Neural cell (in vitro differentiated cells): ENCODE measurements at regions not wholly inside any gene's neighbourhood (a gene's known extent, or its start where the extent isn't known, plus 50 kb on each side); places are given as distances from the start of the nearest gene placed in this dataset.

Experiments
- H2AFZ ChIP-seq: fragments of 200-600, 300-800 bp; sonication (generic), shearing (Covaris generic); 2 replicates; pipeline ENCODE4 v1.6.0; 2014; ENCODE audit warnings: low read depth, mild to moderate bottlenecking, antibody characterized with exemption, low read length, moderate library complexity
- H3F3A ChIP-seq: fragments of 200-600 bp; shearing (Covaris generic); 2 replicates; pipeline ENCODE4 v1.6.1; 2016; ENCODE audit warnings: mild to moderate bottlenecking, moderate library complexity, mixed read lengths, antibody characterized with exemption, low read length; ENCODE audit not compliant: insufficient read depth, poor library complexity, severe bottlenecking
- H3K27ac ChIP-seq: fragments of 200-600, 300-800 bp; sonication (generic), shearing (Covaris generic); 2 replicates; pipeline ENCODE4 v1.5.1; 2014; ENCODE audit warnings: mild to moderate bottlenecking, low read length, moderate library complexity
- H3K27me3 ChIP-seq: fragments of 300-800, 200-600 bp; sonication (generic), shearing (Covaris generic); 2 replicates; pipeline ENCODE4 v1.6.0; 2014; ENCODE audit warnings: mild to moderate bottlenecking, low read depth, low read length, moderate library complexity; ENCODE audit not compliant: insufficient read depth
- H3K36me3 ChIP-seq: fragments of 300-800, 200-600 bp; sonication (generic), shearing (Covaris generic); 2 replicates; pipeline ENCODE4 v1.5.1; 2014; ENCODE audit warnings: mild to moderate bottlenecking, antibody characterized with exemption, low read length, moderate library complexity; ENCODE audit not compliant: insufficient read depth
- H3K4me2 ChIP-seq: fragments of 300-800, 200-600 bp; sonication (generic), shearing (Covaris generic); 2 replicates; pipeline ENCODE4 v1.6.0; 2014; ENCODE audit warnings: mild to moderate bottlenecking, low read length
- H3K4me3 ChIP-seq: fragments of 300-800, 200-600 bp; sonication (generic), shearing (Covaris generic); 2 replicates; pipeline ENCODE4 v1.5.1; 2014; ENCODE audit warnings: mild to moderate bottlenecking, low read length, moderate library complexity
- H3K79me2 ChIP-seq: fragments of 200-600 bp; shearing (Covaris generic); replicated peaks from 2 replicates; pipeline ENCODE4 v1.6.0; 2014; ENCODE audit warnings: mild to moderate bottlenecking, low read length, moderate library complexity; ENCODE audit not compliant: insufficient read depth
- H3K9ac ChIP-seq: fragments of 300-800, 200-600 bp; sonication (generic), shearing (Covaris generic); 2 replicates; pipeline ENCODE4 v1.6.1; 2016; ENCODE audit warnings: mild to moderate bottlenecking, low read length, mixed read lengths
- H3K9me2 ChIP-seq: fragments of 200-600 bp; shearing (Covaris generic); 2 replicates; pipeline ENCODE4 v1.6.1; 2016; ENCODE audit warnings: mild to moderate bottlenecking, low read length, mixed read lengths; ENCODE audit not compliant: insufficient read depth
- H3K9me3 ChIP-seq: fragments of 200-600, 300-800 bp; sonication (generic), shearing (Covaris generic); 2 replicates; pipeline ENCODE4 v1.6.1; 2016; ENCODE audit warnings: mild to moderate bottlenecking, mixed run types, low read length, moderate library complexity, mixed read lengths
- H4K20me1 ChIP-seq: fragments of 200-600 bp; shearing (Covaris generic); 2 replicates; pipeline ENCODE4 v1.6.1; 2016; ENCODE audit warnings: mild to moderate bottlenecking, mixed run types; ENCODE audit not compliant: insufficient read depth
- CTCF ChIP-seq: fragments of 450-650 bp; IDR thresholded peaks from 2 replicates; pipeline ENCODE4 v1.5.1; 2014; ENCODE audit warnings: antibody characterized with exemption, mild to moderate bottlenecking, moderate library complexity; ENCODE audit not compliant: poor library complexity, severe bottlenecking
- EP300 ChIP-seq: fragments of 450-650 bp; conservative IDR thresholded peaks from 2 replicates; pipeline ENCODE4 v1.6.1; 2014; ENCODE audit warnings: antibody characterized with exemption, mild to moderate bottlenecking, moderate library complexity; ENCODE audit not compliant: poor library complexity, severe bottlenecking
- EZH2 ChIP-seq: fragments of 200-600, 300-800 bp; shearing (Covaris generic), sonication (generic); IDR thresholded peaks from 2 replicates; pipeline ENCODE4 v1.6.1; 2014; ENCODE audit warnings: antibody characterized with exemption, low read length, borderline replicate concordance, mild to moderate bottlenecking; ENCODE audit not compliant: insufficient read depth, poor library complexity, severe bottlenecking
- MXI1 ChIP-seq: fragments of 450-650 bp; conservative IDR thresholded peaks from 2 replicates; pipeline ENCODE4 v1.6.1; 2014; ENCODE audit warnings: antibody characterized with exemption, mild to moderate bottlenecking; ENCODE audit not compliant: poor library complexity, severe bottlenecking
- POLR2AphosphoS5 ChIP-seq: IDR thresholded peaks from 2 replicates; pipeline ENCODE4 v1.6.1; 2012
- RAD21 ChIP-seq: fragments of 450-650 bp; conservative IDR thresholded peaks from 2 replicates; pipeline ENCODE4 v1.6.1; 2014; ENCODE audit warnings: antibody characterized with exemption, mild to moderate bottlenecking, moderate library complexity
- REST ChIP-seq: IDR thresholded peaks from 2 replicates; pipeline ENCODE4 v1.6.1; 2012; ENCODE audit warnings: borderline replicate concordance
- SMC3 ChIP-seq: fragments of 450-650 bp; conservative IDR thresholded peaks from 2 replicates; pipeline ENCODE4 v1.6.1; 2014; ENCODE audit warnings: antibody characterized with exemption, mild to moderate bottlenecking, moderate library complexity; ENCODE audit not compliant: poor library complexity
- TAF1 ChIP-seq: IDR thresholded peaks from 2 replicates; pipeline ENCODE4 v1.6.1; 2012; ENCODE audit warnings: low read depth

- H3K27me3 ChIP-seq: no peaks in the 10 kb centered on the region
- H3K4me2 ChIP-seq: no peak overlapping the region
- TF ChIP-seq EZH2: no peak
- no peak for TF ChIP-seq EP300
- TF ChIP-seq CTCF: no peak
- TF ChIP-seq REST: no peak
- no peak for TF ChIP-seq TAF1
- TF ChIP-seq SMC3: no peak
- TF ChIP-seq MXI1: no peak
- TF ChIP-seq RAD21: no peak
- no peak for TF ChIP-seq POLR2AphosphoS5
- H3K9me2 ChIP-seq: no peaks in the 10 kb centered on the region
- H4K20me1 ChIP-seq: no peaks in the 10 kb centered on the region
- no peaks in the 10 kb centered on the region for H3K79me2 ChIP-seq
- H3K4me3 ChIP-seq: no peak overlapping the region
- H3K9me3 ChIP-seq: no peaks in the 10 kb centered on the region
- H2AFZ ChIP-seq: no peak overlapping the region
- no peak overlapping the region for H3K9ac ChIP-seq
- no peaks in the 10 kb centered on the region for H3K36me3 ChIP-seq
- H3F3A ChIP-seq: no peaks in the 10 kb centered on the region
- no peak overlapping the region for H3K27ac ChIP-seq
These were observed 377.7 kb upstream of the MAF start for GRCh38 chr16:79977940-79978836.

- Histone ChIP-seq H4K20me1 (no peaks in the 10 kb centered on the region), H3K9me2 (no peaks in the 10 kb centered on the region), H3K36me3 (no peaks in the 10 kb centered on the region), H3F3A (no peaks in the 10 kb centered on the region), H3K9me3 (no peaks in the 10 kb centered on the region), H3K4me2 (no peak overlapping the region), H3K27me3 (no peaks in the 10 kb centered on the region), H3K27ac (no peak overlapping the region), H3K9ac (no peak overlapping the region), H3K4me3 (no peak overlapping the region), H2AFZ (no peak overlapping the region), H3K79me2 (no peaks in the 10 kb centered on the region)
- no peak for TF ChIP-seq TAF1
- TF ChIP-seq EP300: no peak
- no peak for TF ChIP-seq CTCF
- no peak for TF ChIP-seq MXI1
- no peak for TF ChIP-seq EZH2
These were observed 372.8 kb upstream of the MAF start for GRCh38 chr16:79973320-79973719.
